AG04449 (cell line): ENCODE measurements at regions not wholly inside any gene's neighbourhood (a gene's known extent, or its start where the extent isn't known, plus 50 kb on each side); places are given as distances from the start of the nearest gene placed in this dataset.

ENCODE experiments used
- CTCF ChIA-PET: fragments of 350-600 bp; formaldehyde crosslinking; extraction: SDS; loops from one replicate; lab custom pipeline; 2021; ENCODE audit warnings: antibody characterized with exemption; lab: Yijun Ruan, JAX
- POLR2A ChIA-PET: fragments of 400-600, 350-600 bp; formaldehyde crosslinking; extraction: SDS; loops from one replicate; lab custom pipeline; 2020; ENCODE audit warnings: antibody characterized with exemption, inconsistent platforms; lab: Yijun Ruan, JAX
- DNase-seq: peaks from one replicate; pipeline ENCODE4 v3.0.0-alpha.2; 2010; ENCODE audit warnings: low read depth, low spot score
- H3K4me3 ChIP-seq: 2 replicates; pipeline ENCODE4 v1.5.1; 2011; ENCODE audit warnings: low read depth, mild to moderate bottlenecking, control low read depth, low read length
- CTCF ChIP-seq: IDR thresholded peaks from one replicate; pipeline ENCODE4 v1.5.1; 2011; ENCODE audit warnings: mild to moderate bottlenecking, moderate library complexity, low read length, control low read depth, inconsistent platforms; ENCODE audit not compliant: insufficient read depth; ENCODE audit errors: missing control alignments

GRCh38 chr1:5479876-5480646 lies 512.2 kb downstream of the NPHP4 start:
- no peak for TF ChIP-seq CTCF
- no peak overlapping the region for H3K4me3 ChIP-seq
- ChIA-PET POLR2A (no interaction called here), CTCF (no interaction called here)
- no peak for DNase-seq

- no peak for DNase-seq
- H3K4me3 ChIP-seq, result no peak overlapping the region
- TF ChIP-seq CTCF, result no peak
- POLR2A ChIA-PET, result no interaction called here
- CTCF ChIA-PET, result no interaction called here
Observed at GRCh38 chr1:5478961-5479360, 513.3 kb downstream of the NPHP4 start.

- POLR2A ChIA-PET, result no interaction called here
Observed at GRCh38 chr1:5478156-5478695, 514.0 kb downstream of the NPHP4 start.

GRCh38 chr1:5477716-5478115 lies 514.5 kb downstream of the NPHP4 start:
- ChIA-PET POLR2A (no interaction called here), CTCF (no interaction called here)
- no peak for DNase-seq
- H3K4me3 ChIP-seq, result no peak overlapping the region
- TF ChIP-seq CTCF, result no peak

More at GRCh38 chr1:5478156-5478695, 514.0 kb downstream of the NPHP4 start:
- DNase-seq, result no peak
- H3K4me3 ChIP-seq, result no peak overlapping the region
- CTCF ChIA-PET, result no interaction called here
- no peak for TF ChIP-seq CTCF

GRCh38 chr1:5475572-5475971 lies 516.7 kb downstream of the NPHP4 start:
- POLR2A ChIA-PET, result no interaction called here

More at GRCh38 chr1:5475572-5475971, 516.7 kb downstream of the NPHP4 start:
- no peak for TF ChIP-seq CTCF
- CTCF ChIA-PET, result no interaction called here
- no peak overlapping the region for H3K4me3 ChIP-seq
- no peak for DNase-seq
